Stomach (tissue), 8 donors: ENCODE measurements at regions not wholly inside any gene's neighbourhood (a gene's known extent, or its start where the extent isn't known, plus 50 kb on each side); places are given as distances from the start of the nearest gene placed in this dataset.

Experiments
- DNase-seq, 2 donors: peaks; one replicate each; pipeline versions ENCODE4 v3.0.0 to v3.0.0-alpha.2; 2013 to 2019
- H3K27ac ChIP-seq, 5 donors: fragments of 200-600 bp in 4 of 5; sonication (generic) in 4 of 5; one replicate each; pipeline ENCODE4 v1.5.1; 2013 to 2019; ENCODE audit warnings: mild to moderate bottlenecking in 1 of 5, moderate library complexity in 1 of 5
- H3K27me3 ChIP-seq, 3 donors: fragments of 200-600 bp; sonication (generic); one replicate each; pipeline ENCODE4 v1.5.1; 2017 to 2019; ENCODE audit warnings: mixed run types in 1 of 3
- H3K36me3 ChIP-seq, 4 donors: fragments of 200-600 bp; sonication (generic); 1 replicate in 3 of 4; 2 replicates in 1 of 4; pipeline ENCODE4 v1.5.1; 2016 to 2019
- H3K4me1 ChIP-seq, 4 donors: fragments of 200-600 bp; sonication (generic); one replicate each; pipeline ENCODE4 v1.5.1; 2016 to 2019
- H3K4me3 ChIP-seq, 4 donors: fragments of 200-600 bp; sonication (generic) in 3 of 4; one replicate each; pipeline ENCODE4 v1.5.1; 2016 to 2019; ENCODE audit warnings: mild to moderate bottlenecking in 1 of 4
- H3K9me3 ChIP-seq, 4 donors: fragments of 200-600 bp; sonication (generic); one replicate each; pipeline ENCODE4 v1.5.1; 2016 to 2019
- CTCF ChIP-seq, 7 experiments: fragments of 450-650 bp in 4 of 7; fragments of 200-600 bp in 3 of 7; sonication (generic) in 3 of 7; IDR thresholded peaks; one replicate each; pipeline ENCODE4 v1.5.1; 2016 to 2019; ENCODE audit warnings: antibody characterized with exemption in 7 of 7, control low read depth in 2 of 7, mild to moderate bottlenecking in 1 of 7
- EP300 ChIP-seq: sonication (generic); formaldehyde crosslinking; IDR thresholded peaks from one replicate; pipeline ENCODE4 v1.6.1; 2017; ENCODE audit warnings: antibody characterized with exemption
- POLR2A ChIP-seq, 4 donors: fragments of 450-650 bp; IDR thresholded peaks; one replicate each; pipeline ENCODE4 v1.6.1; 2016; ENCODE audit warnings: antibody characterized with exemption in 4 of 4, control low read depth in 2 of 4, mild to moderate bottlenecking in 1 of 4, moderate library complexity in 1 of 4
- POLR2AphosphoS5 ChIP-seq, 3 donors: sonication (generic); formaldehyde crosslinking; IDR thresholded peaks; one replicate each; pipeline ENCODE4 v1.6.1; 2016; ENCODE audit warnings: antibody characterized with exemption in 3 of 3
- WGBS, 5 donors: extraction: QIAGEN DNeasy Blood & Tissue Kit in 3 of 5; methylation state at CpG; one replicate each; pipeline versions ENCODE4 v1.1.5 to v1.1.7; 2013 to 2018; 5-methylcytosine and 5-hydroxymethylcytosine counted together
- intact Hi-C: fragments of 100-400 bp; cut with DNase I; formaldehyde crosslinking; loops from one replicate; pipeline ENCODE4 v1.15.1; 2023; ENCODE audit warnings: low total_unique reads
- donor health status: healthy with polysubstance abuse.
- donor health status: Bipolar disorder and iron deficiency.
- donor health status: healthy.

- no peak overlapping the region for H3K4me3 ChIP-seq
- peaks cover 0 to 8% (median 0%) of the 10 kb centered on the region in 4 donors for H3K4me1 ChIP-seq
- intact Hi-C loops, result no loop called here
- peaks cover 0 to 15% (median 8%) of the 10 kb centered on the region in 4 donors for H3K9me3 ChIP-seq
- DNase-seq, result no peak
- no peak overlapping the region for H3K27ac ChIP-seq
- H3K36me3 ChIP-seq, result no peaks in the 10 kb centered on the region
- 59 to 79% (median 75%) methylated on average over 1 of the region's 1 CpG for WGBS, 5 donors
- TF ChIP-seq POLR2A (IDR thresholded peaks at IDR 0.05), result no peak
- no peaks in the 10 kb centered on the region for H3K27me3 ChIP-seq
These were observed 144.4 kb upstream of the GATB start for GRCh38 chr4:151905197-151905596.

GRCh38 chr4:151901631-151902030 lies 140.8 kb upstream of the GATB start:
- no peak for TF ChIP-seq EP300
- TF ChIP-seq POLR2AphosphoS5 (IDR thresholded peaks at IDR 0.05), result no peak
- TF ChIP-seq CTCF (IDR thresholded peaks at IDR 0.05), result no peak
- no peak for TF ChIP-seq POLR2A (IDR thresholded peaks at IDR 0.05)
- Histone ChIP-seq H3K4me3 (no peak overlapping the region), H3K27ac (no peak overlapping the region), H3K36me3 (no peaks in the 10 kb centered on the region), H3K27me3 (no peaks in the 10 kb centered on the region), H3K9me3 (peaks cover 0 to 20% (median 8%) of the 10 kb centered on the region in 4 donors), H3K4me1 (no peaks in the 10 kb centered on the region)
- DNase-seq, result no peak
- intact Hi-C loops, result no loop called here

GRCh38 chr4:151896880-151897279 lies 136.1 kb upstream of the GATB start:
- Histone ChIP-seq H3K4me3 (no peak overlapping the region), H3K36me3 (no peaks in the 10 kb centered on the region), H3K27ac (no peak overlapping the region), H3K27me3 (no peaks in the 10 kb centered on the region), H3K4me1 (no peaks in the 10 kb centered on the region), H3K9me3 (peaks cover 0 to 9% (median 0%) of the 10 kb centered on the region in 4 donors)
- WGBS, 5 donors, result 84 to 100% (median 94%) methylated on average over 2 of the region's 2 CpGs; no CpG with 5 or more reads in 1 of the 5 donors
- TF ChIP-seq POLR2A (IDR thresholded peaks at IDR 0.05) (no peak), CTCF (IDR thresholded peaks at IDR 0.05) (no peak), POLR2AphosphoS5 (IDR thresholded peaks at IDR 0.05) (no peak), EP300 (no peak)
- intact Hi-C loops, result no loop called here
- DNase-seq, result no peak

- Histone ChIP-seq H3K36me3 (no peaks in the 10 kb centered on the region), H3K4me3 (no peak overlapping the region), H3K27ac (no peak overlapping the region), H3K9me3 (peaks cover 0 to 8% (median 0%) of the 10 kb centered on the region in 4 donors), H3K27me3 (no peaks in the 10 kb centered on the region), H3K4me1 (no peaks in the 10 kb centered on the region)
- TF ChIP-seq CTCF (IDR thresholded peaks at IDR 0.05) (no peak), POLR2A (IDR thresholded peaks at IDR 0.05) (no peak), POLR2AphosphoS5 (IDR thresholded peaks at IDR 0.05) (no peak), EP300 (no peak)
- 87 to 94% (median 93%) methylated on average over 3 of the region's 3 CpGs for WGBS, 5 donors
- DNase-seq, result no peak
- intact Hi-C loops, result no loop called here
These were observed 134.9 kb upstream of the GATB start for GRCh38 chr4:151895671-151896070.

- no peak overlapping the region for H3K4me3 ChIP-seq
- no peaks in the 10 kb centered on the region for H3K9me3 ChIP-seq
- DNase-seq, result no peak
- no peaks in the 10 kb centered on the region for H3K4me1 ChIP-seq
- WGBS, 5 donors, result 83 to 89% (median 88%) methylated on average over 3 of the region's 3 CpGs
- intact Hi-C loops, result no loop called here
- no peaks in the 10 kb centered on the region for H3K27me3 ChIP-seq
- H3K36me3 ChIP-seq, result no peaks in the 10 kb centered on the region
- no peak overlapping the region for H3K27ac ChIP-seq
- TF ChIP-seq CTCF (IDR thresholded peaks at IDR 0.05) (no peak), POLR2A (IDR thresholded peaks at IDR 0.05) (no peak), POLR2AphosphoS5 (IDR thresholded peaks at IDR 0.05) (no peak), EP300 (no peak)
These were observed 133.4 kb upstream of the GATB start for GRCh38 chr4:151894246-151894645.
